Heart left ventricle (tissue), 16 donors: ENCODE measurements at regions not wholly inside any gene's neighbourhood (a gene's known extent, or its start where the extent isn't known, plus 50 kb on each side); places are given as distances from the start of the nearest gene placed in this dataset.

Experiments used
- ATAC-seq, 4 donors: fragments of 200-7000 bp; cut with Tn5 transposase; one replicate each; pipeline ENCODE4 v1.9.1; 2020 to 2022; ENCODE audit warnings: moderate library complexity in 4 of 4, mild to moderate bottlenecking in 3 of 4, moderate number of reproducible peaks in 1 of 4
- DNase-seq, 5 donors: peaks; one replicate each; pipeline ENCODE4 v3.0.0-alpha.2; 2020
- H3K27ac ChIP-seq, 12 donors: fragments of 200-600 bp; sonication (generic) in 4 of 12; one replicate each; pipeline versions ENCODE4 v1.5.0 to v1.8.0; 2016 to 2022; ENCODE audit warnings: mild to moderate bottlenecking in 2 of 12
- H3K27me3 ChIP-seq, 9 donors: fragments of 200-600 bp; sonication (generic) in 2 of 9; one replicate each; pipeline versions ENCODE4 v1.5.1 to v1.8.0; 2016 to 2022; ENCODE audit warnings: mild to moderate bottlenecking in 3 of 9
- H3K36me3 ChIP-seq, 9 donors: fragments of 200-600 bp; sonication (generic) in 2 of 9; one replicate each; pipeline versions ENCODE4 v1.5.0 to v1.8.0; 2018 to 2022; ENCODE audit warnings: mild to moderate bottlenecking in 2 of 9
- H3K4me1 ChIP-seq, 12 donors: fragments of 200-600 bp; sonication (generic) in 4 of 12; one replicate each; pipeline versions ENCODE4 v1.5.0 to v1.8.0; 2016 to 2022; ENCODE audit warnings: mild to moderate bottlenecking in 3 of 12
- H3K4me3 ChIP-seq, 12 donors: fragments of 200-600 bp; sonication (generic) in 4 of 12; one replicate each; pipeline versions ENCODE4 v1.5.0 to v1.8.0; 2017 to 2022; ENCODE audit warnings: mild to moderate bottlenecking in 9 of 12, moderate library complexity in 4 of 12
- H3K9me3 ChIP-seq, 12 donors: fragments of 200-600 bp; sonication (generic) in 4 of 12; one replicate each; pipeline versions ENCODE4 v1.5.0 to v1.8.0; 2016 to 2022; ENCODE audit warnings: mild to moderate bottlenecking in 1 of 12
- POLR2A ChIP-seq, 2 donors: fragments of 450-650 bp; IDR thresholded peaks; one replicate each; pipeline ENCODE4 v1.6.1; 2017; ENCODE audit warnings: antibody characterized with exemption in 2 of 2, mild to moderate bottlenecking in 2 of 2, moderate library complexity in 2 of 2
- WGBS, 4 donors: extraction: QIAGEN DNeasy Blood & Tissue Kit in 2 of 4; methylation state at CpG; one replicate each; pipeline versions ENCODE4 v1.1.5 to v1.1.7; 2013 to 2018; 5-methylcytosine and 5-hydroxymethylcytosine counted together
- intact Hi-C, 10 donors: fragments of 100-400 bp; cut with DNase I; formaldehyde crosslinking; loops; one replicate each; pipeline versions ENCODE4 v1.11.1 to v1.14.2; 2022
- TF ChIP-seq, protein P1 (sequence below), 12 donors: fragments of 200-600 bp; sonication (generic) in 4 of 12; IDR thresholded peaks; one replicate each; pipeline versions ENCODE4 v1.5.0 to v1.8.0; 2018 to 2022; ENCODE audit warnings: antibody characterized with exemption in 12 of 12, mild to moderate bottlenecking in 5 of 12
- donor health status: ischemic (EF 13 %, LVEDD 7.1; RV severe dilation, severe dysfunction).
- donor health status: healthy with polysubstance abuse.
- donor health status: DM: no; HTN: yes; CAD: no.
- donor health status: DM: no; HTN: no; CAD: no.
- donor health status: ischemic (EF 25% LVEDD 6.9; RV normal size, moderate dysfunction).
- donor health status: ischemic (EF 25% LVEDD 5.7; RV mildly dilated, moderate dysfunction).
- donor health status: healthy.
- donor health status: DM: yes; HTN: yes; CAD: no.
- donor health status: ischemic (EF 35%, LVEDD 5.7; RV mildly dilated, moderate dysfunction).
- donor health status: nonischemic (EF 11% LVEDD 7.7; RV severe dilation, severe dysfunction).
- donor health status: DM: yes; HTN: yes; CAD: no.
- donor health status: PGD.
- donor health status: ischemic (EF 29% LVEDD 5.4; RV normal size, mild dysfunction).
- donor health status: nonischemic (EF 23%, LVEDD 6.1; RV moderate dilation, normal function).

DNA sequence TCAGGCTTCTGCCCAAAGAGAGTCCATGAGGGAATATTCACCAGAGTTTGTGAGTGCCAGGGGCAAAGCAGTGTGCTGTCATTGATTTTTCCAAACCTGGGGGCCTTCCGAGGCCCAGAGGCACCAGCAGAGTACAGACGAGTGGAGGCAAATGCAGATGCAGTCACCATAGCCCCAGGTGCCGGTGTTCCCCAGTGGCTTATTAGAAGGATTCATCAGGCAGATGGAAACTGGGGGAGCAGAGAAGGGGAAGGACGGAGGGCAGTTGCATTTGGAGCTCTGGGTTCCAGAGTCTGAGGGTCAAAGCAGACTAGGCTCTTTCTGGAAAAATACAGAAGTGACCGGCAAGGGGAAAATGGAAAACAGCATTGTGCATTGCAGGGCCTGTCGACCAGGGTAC is 184.2 kb downstream of the ANKRD60 start:
- WGBS, 4 donors, result 85 to 88% (median 87%) methylated on average over 6 of the region's 6 CpGs
- Histone ChIP-seq H3K4me1 (peaks cover 0 to 15% (median under 1%) of the 10 kb centered on the region in 12 donors), H3K9me3 (no peaks in the 10 kb centered on the region), H3K4me3 (no peak overlapping the region), H3K27ac (no peak overlapping the region), H3K27me3 (peaks cover 0 to 5% (median 0%) of the 10 kb centered on the region in 9 donors), H3K36me3 (no peaks in the 10 kb centered on the region)
- intact Hi-C loops, result no loop called here
- DNase-seq (no peak), ATAC-seq (no peak)
- no peak for TF ChIP-seq POLR2A (IDR thresholded peaks at IDR 0.05)
- TF ChIP-seq, protein P1, sequence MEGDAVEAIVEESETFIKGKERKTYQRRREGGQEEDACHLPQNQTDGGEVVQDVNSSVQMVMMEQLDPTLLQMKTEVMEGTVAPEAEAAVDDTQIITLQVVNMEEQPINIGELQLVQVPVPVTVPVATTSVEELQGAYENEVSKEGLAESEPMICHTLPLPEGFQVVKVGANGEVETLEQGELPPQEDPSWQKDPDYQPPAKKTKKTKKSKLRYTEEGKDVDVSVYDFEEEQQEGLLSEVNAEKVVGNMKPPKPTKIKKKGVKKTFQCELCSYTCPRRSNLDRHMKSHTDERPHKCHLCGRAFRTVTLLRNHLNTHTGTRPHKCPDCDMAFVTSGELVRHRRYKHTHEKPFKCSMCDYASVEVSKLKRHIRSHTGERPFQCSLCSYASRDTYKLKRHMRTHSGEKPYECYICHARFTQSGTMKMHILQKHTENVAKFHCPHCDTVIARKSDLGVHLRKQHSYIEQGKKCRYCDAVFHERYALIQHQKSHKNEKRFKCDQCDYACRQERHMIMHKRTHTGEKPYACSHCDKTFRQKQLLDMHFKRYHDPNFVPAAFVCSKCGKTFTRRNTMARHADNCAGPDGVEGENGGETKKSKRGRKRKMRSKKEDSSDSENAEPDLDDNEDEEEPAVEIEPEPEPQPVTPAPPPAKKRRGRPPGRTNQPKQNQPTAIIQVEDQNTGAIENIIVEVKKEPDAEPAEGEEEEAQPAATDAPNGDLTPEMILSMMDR (IDR thresholded peaks at IDR 0.05), result no peak

GRCh38 chr20:58043236-58044140 is 185.0 kb downstream of the ANKRD60 start:
- Histone ChIP-seq H3K4me3 (no peak overlapping the region), H3K36me3 (no peaks in the 10 kb centered on the region), H3K27ac (no peak overlapping the region), H3K27me3 (peaks cover 0 to 7% (median 0%) of the 10 kb centered on the region in 9 donors), H3K4me1 (peaks cover 0 to 15% (median under 1%) of the 10 kb centered on the region in 12 donors), H3K9me3 (no peaks in the 10 kb centered on the region)
- no peak for ATAC-seq
- TF ChIP-seq, protein P1 (IDR thresholded peaks at IDR 0.05), result no peak
- no peak for TF ChIP-seq POLR2A (IDR thresholded peaks at IDR 0.05)
- DNase-seq, result no peak
- 53 to 60% (median 54%) methylated on average over 16 to 17 of the region's 17 CpGs for WGBS, 4 donors
- intact Hi-C loops, result no loop called here

- H3K4me1 ChIP-seq, result peaks cover 0 to 15% (median 0%) of the 10 kb centered on the region in 12 donors
- intact Hi-C loops, result no loop called here
- H3K27ac ChIP-seq, result no peak overlapping the region
- TF ChIP-seq, protein P1 (IDR thresholded peaks at IDR 0.05), result no peak
- no peak for TF ChIP-seq POLR2A (IDR thresholded peaks at IDR 0.05)
- peaks cover 0 to 7% (median 0%) of the 10 kb centered on the region in 9 donors for H3K27me3 ChIP-seq
- DNase-seq (no peak), ATAC-seq (no peak)
- no peaks in the 10 kb centered on the region for H3K36me3 ChIP-seq
- H3K9me3 ChIP-seq, result no peaks in the 10 kb centered on the region
- no peak overlapping the region for H3K4me3 ChIP-seq
- WGBS, 4 donors, result 39 to 81% (median 66%) methylated on average over 1 of the region's 1 CpG
Measured at GRCh38 chr20:58042591-58042990, 185.9 kb downstream of the ANKRD60 start.

DNA sequence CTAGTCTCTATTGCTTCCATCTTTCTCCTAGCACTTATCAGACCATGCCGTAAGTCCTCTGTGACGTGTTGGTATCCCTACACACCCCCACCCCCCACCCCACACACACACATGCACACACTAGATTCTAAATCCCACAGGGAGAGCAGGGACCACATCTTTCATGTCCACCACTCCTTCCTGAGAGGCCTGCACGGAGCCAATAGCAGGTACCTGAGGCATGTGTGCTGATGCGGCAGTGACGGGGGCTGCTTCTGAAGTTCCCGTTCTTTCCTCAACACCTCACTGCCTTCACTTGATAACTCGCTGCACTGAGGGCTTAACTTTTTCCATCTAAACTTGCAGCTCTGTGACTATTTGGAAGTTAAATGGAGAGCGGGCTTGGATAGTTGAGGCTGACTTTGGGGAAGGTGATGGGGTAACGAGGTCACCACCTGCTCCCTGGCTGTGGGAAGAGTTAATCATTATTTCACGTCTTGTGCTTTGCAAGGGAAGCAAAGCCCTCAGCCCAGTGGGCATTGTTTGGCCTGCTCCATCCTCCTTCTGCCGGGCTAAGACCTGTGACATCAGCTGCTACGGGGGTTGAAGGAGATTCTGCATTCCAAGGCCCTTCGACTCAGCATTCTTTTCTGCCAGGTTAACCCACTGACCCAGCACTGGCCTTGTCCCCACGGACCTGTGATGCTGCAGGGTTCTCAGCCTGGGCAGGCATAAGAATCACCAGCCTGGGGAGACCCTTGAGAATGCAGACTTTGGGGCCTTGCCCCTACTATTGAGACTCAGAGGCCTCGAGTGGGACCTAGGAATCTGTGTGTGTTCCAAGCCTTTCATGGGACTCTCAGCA is 187.8 kb downstream of the ANKRD60 start:
- Histone ChIP-seq H3K36me3 (no peaks in the 10 kb centered on the region), H3K27ac (no peak overlapping the region), H3K4me1 (peaks cover 0 to 18% (median 0%) of the 10 kb centered on the region in 12 donors), H3K27me3 (peaks cover 0 to 7% (median 0%) of the 10 kb centered on the region in 9 donors), H3K4me3 (no peak overlapping the region), H3K9me3 (no peaks in the 10 kb centered on the region)
- intact Hi-C loops, result no loop called here
- TF ChIP-seq POLR2A (IDR thresholded peaks at IDR 0.05), result no peak
- TF ChIP-seq, protein P1 (IDR thresholded peaks at IDR 0.05), result no peak
- DNase-seq (no peak), ATAC-seq (no peak)
- WGBS, 4 donors, result 81 to 86% (median 81%) methylated on average over 15 of the region's 15 CpGs
